ENCODE measurements at regions not wholly inside any gene's neighbourhood (a gene's known extent, or its start where the extent isn't known, plus 50 kb on each side); places are given as distances from the start of the nearest gene placed in this dataset.

GRCh38 chrX:103158317-103158621, 56.6 kb upstream of the BEX4 start:
- TF ChIP-seq POLR2A (IDR thresholded peaks at IDR 0.05; ENCODE audit: low read depth, low read length): no peak
- DNase-seq (ENCODE audit: insufficient read length, low spot score): no peak
- FAIRE-seq: no peak

- DNase-seq (ENCODE audit: insufficient read length, low spot score) (no peak), FAIRE-seq (peak; percentile 55)
- TF ChIP-seq POLR2A (IDR thresholded peaks at IDR 0.05; ENCODE audit: low read depth, low read length): no peak
Observed at GRCh38 chrX:103157496-103158316, 57.2 kb upstream of the BEX4 start.

- TF ChIP-seq POLR2A (IDR thresholded peaks at IDR 0.05; ENCODE audit: low read depth, low read length): no peak
- DNase-seq (ENCODE audit: insufficient read length, low spot score) (no peak), FAIRE-seq (no peak)
Observed at GRCh38 chrX:103155201-103155600, 59.7 kb upstream of the BEX4 start.

GRCh38 chrX:103153661-103154060, 60.7 kb upstream of the NXF3 start:
- FAIRE-seq (no peak), DNase-seq (ENCODE audit: insufficient read length, low spot score) (no peak)
- no peak for TF ChIP-seq POLR2A (IDR thresholded peaks at IDR 0.05; ENCODE audit: low read depth, low read length)

GRCh38 chrX:103151799-103152198, 58.9 kb upstream of the NXF3 start:
- FAIRE-seq (no peak), DNase-seq (ENCODE audit: insufficient read length, low spot score) (no peak)
- TF ChIP-seq POLR2A (IDR thresholded peaks at IDR 0.05; ENCODE audit: low read depth, low read length): no peak

GRCh38 chrX:103149652-103150051, 56.7 kb upstream of the NXF3 start:
- DNase-seq (ENCODE audit: insufficient read length, low spot score) (no peak), FAIRE-seq (no peak)
- TF ChIP-seq POLR2A (IDR thresholded peaks at IDR 0.05; ENCODE audit: low read depth, low read length): no peak

GRCh38 chrX:103148075-103148474, 55.1 kb upstream of the NXF3 start:
- FAIRE-seq (no peak), DNase-seq (ENCODE audit: insufficient read length, low spot score) (no peak)
- no peak for TF ChIP-seq POLR2A (IDR thresholded peaks at IDR 0.05; ENCODE audit: low read depth, low read length)

All from H54 (cell line).